ENCODE measurements at regions not wholly inside any gene's neighbourhood (a gene's known extent, or its start where the extent isn't known, plus 50 kb on each side); places are given as distances from the start of the nearest gene placed in this dataset.
A peak's percentile ranks its signal among the peaks of the same experiment; 100 is the strongest.

GRCh38 chr14:58947814-58948445 is 240.5 kb upstream of the DAAM1 start:
- DNase-seq (ENCODE audit: low read depth), result peak; percentile 46

- no peak for DNase-seq (ENCODE audit: low read depth)
Observed at GRCh38 chr14:58950555-58950954, 237.9 kb upstream of the DAAM1 start.

DNA sequence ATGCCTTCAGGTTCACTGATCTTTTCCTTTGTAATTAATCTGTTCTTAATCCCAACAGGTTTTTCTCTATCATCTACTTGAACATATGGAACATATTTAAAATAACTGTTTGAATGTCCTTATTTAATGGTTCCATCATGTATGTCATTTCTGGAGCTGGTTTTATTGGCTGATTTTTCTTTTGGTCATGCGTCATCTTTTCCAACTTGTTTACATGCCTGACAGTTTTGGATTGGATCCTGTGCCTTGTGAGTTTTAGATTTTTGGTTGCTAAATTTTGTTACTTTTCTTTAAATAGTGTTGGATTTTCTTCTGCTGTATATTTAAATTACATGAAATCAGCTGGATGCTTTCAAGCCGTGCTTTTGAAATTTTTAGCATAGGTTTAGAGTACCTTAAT is 237.3 kb upstream of the DAAM1 start:
- DNase-seq (ENCODE audit: low read depth), result no peak

DNA sequence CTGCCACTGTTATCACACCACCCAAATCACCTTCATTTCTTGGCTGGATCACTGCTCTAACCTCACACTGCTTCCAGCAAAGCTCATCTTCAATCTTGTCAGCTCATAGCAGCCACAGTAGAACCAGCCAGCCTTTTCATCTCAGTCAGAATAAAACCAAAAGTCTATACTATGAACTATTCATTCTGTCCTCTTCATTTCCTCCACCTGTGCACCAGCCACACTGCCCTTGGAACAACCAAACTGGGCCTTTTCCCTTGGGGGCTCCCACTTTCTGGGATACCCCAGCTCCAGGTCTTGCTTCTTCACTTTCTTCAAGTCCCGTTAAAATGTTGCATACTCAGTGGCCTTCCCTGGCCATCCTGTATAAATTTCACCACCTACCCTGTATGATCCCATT is 234.4 kb upstream of the DAAM1 start:
- no peak for DNase-seq (ENCODE audit: low read depth)

- peak; percentile 40 for DNase-seq (ENCODE audit: low read depth)
Observed at GRCh38 chr14:58954901-58955861, 233.3 kb upstream of the DAAM1 start.

- DNase-seq (ENCODE audit: low read depth), result no peak
Observed at GRCh38 chr14:58961045-58961731, 227.3 kb upstream of the DAAM1 start.

GRCh38 chr14:58963873-58964597 is 224.4 kb upstream of the DAAM1 start:
- no peak for DNase-seq (ENCODE audit: low read depth)

GRCh38 chr14:58964598-58964928 is 223.9 kb upstream of the DAAM1 start:
- no peak for DNase-seq (ENCODE audit: low read depth)

DNA sequence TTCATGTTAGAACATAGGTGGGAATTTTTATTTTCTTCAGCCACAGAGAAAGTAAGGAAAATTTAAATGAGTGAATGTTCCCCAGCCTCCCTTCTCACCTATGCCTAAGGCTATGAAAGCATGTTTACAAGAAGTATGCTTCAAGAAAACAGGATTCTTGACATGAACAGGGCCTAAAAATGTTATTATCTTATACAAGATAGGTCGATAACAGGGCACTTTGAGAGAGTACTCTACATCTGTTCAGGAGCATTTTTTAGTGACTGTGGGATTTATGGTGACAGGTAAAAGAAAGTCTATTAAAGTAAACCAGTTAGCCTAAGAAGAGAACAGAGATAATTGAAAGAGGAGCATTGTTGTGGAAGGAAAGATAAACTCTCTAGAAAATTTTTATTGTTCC is 222.9 kb upstream of the DAAM1 start:
- no peak for DNase-seq (ENCODE audit: low read depth)

DNA sequence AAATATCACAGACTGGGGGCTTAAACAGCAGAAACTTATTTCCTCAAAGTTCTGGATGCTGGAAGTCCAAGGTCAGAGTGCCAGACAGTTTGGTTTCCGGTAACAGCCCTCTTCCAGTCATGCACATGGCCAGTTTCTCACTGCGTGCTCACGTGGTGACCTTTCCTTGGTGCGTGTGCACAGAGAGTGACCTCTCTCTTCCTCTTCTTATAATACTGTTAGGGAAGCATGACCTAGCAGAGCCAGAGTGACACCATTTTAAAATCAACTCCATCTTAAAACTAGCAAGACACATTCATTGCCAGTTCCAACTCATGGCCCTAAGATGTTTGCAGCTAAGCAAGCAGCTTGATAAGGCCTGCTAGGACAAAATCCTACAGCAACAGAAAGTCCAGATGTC is 221.5 kb upstream of the DAAM1 start:
- no peak for DNase-seq (ENCODE audit: low read depth)

DNA sequence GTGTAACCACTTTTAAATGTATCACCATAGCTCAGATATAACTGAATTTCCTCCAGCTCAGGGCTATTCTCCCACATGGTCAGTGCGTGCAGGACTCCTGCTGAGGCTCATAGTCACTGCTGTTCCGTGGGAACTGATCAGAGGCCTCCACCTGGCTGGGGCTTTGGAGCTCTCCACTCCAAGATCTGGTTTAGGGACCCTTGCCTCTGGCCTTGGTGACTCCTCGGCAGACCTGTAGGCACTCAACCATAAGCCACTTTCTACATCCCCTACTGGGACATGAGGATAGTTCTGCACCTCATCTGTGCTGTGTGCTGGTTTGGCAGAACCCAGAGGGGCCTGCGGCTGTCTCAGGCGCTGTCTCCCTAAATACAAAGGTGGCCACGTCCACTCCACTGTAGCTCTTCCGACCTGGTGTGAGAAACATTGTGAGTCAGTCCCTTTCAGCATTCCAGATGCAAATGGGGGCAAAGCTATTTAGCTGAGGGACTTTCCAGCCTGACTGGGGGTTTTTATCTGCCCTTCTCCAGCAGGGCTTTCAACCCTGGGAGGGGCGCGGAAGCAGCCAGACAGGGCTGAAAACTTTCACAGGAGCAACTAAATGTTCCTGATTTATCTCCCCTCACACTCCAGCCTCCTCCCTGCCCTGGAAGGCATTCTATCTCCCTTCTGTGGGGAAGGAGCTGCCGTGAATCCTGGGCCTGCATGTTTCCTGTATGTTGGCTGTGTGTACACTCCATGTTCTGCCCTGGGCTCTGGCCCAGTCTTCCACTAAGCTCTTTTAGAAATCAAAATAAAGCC is 218.3 kb upstream of the DAAM1 start:
- DNase-seq (ENCODE audit: low read depth), result peak; percentile 57

- no peak for DNase-seq (ENCODE audit: low read depth)
Observed at GRCh38 chr14:58972233-58973017, 216.0 kb upstream of the DAAM1 start.

GRCh38 chr14:58977366-58977765 is 211.1 kb upstream of the DAAM1 start:
- DNase-seq (ENCODE audit: low read depth), result peak; percentile 38

DNA sequence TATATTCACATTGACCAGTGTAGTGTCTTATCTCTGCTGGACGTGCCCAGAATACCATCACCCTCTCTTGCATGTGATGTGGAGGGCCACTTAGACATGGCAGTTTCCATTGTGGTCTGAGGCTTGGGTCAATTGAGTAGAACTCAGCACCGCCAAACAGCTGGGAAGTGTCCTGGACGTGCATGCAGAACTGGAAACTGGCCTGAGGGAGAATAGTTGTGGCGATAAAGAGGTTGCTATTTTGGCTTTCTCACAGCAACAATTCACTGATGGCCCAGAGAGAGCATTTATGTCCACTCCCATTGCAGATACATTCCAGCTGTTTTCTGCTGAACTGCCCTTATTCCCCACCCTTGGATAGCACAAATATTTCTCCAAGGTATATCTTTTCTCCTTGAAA is 210.1 kb upstream of the DAAM1 start:
- peak; percentile 70 for DNase-seq (ENCODE audit: low read depth)

- no peak for DNase-seq (ENCODE audit: low read depth)
Observed at GRCh38 chr14:58979325-58979724, 209.1 kb upstream of the DAAM1 start.

DNA sequence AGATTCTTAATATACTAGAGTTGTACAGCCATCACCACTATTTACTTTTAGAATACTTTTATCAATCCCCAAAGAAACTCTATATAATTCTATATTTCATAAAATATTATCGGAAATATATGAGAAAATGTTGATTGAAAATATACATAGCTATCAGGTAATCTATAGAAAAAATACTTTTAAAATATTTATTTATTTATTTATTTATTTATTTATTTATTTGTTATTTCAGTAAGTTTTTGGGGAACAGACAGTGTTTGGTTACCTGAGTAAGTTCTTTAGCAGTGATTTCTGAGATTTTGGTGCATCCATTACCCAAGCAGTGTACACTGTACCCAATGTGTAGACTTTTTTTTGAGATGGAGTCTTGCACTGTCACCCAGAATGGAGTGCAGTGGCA is 206.6 kb upstream of the DAAM1 start:
- DNase-seq (ENCODE audit: low read depth), result no peak

DNA sequence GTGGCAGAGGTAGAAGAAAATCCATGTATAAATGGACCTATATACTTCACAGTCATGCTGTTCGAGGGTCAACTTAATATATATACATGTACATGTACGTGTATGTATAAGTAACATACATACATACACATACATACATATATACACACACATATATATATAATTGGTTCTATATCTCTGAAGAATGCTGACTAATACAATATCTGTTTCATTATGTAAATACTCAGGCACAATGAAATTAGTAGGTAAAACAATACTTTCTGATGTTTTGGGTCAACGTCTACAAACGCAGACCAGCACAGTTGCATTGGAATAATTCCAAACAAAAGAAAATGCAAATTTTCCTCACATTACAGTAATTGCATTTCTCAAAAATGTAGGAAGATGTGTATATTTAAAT is 202.7 kb upstream of the DAAM1 start:
- DNase-seq (ENCODE audit: low read depth), result no peak

DNA sequence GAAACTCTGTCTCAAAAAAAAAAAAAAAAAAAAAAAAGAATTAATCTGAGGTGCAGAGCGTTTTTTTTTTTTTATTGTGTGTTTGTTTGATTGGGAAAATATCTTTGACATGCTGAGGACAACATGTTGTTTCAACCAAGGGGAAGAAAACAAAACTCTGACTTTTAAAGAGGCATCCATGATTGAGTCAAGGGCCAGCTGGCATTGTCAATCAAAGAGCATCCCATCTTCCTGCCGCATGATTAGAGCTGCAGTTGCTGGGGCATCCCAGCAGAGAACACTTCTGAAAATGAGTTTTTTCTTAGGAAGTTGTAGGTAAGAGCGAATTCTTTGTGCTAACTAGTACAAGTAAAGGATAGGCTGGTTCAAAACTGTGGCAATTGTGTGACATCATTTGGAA is 200.9 kb upstream of the DAAM1 start:
- DNase-seq (ENCODE audit: low read depth), result no peak

DNA sequence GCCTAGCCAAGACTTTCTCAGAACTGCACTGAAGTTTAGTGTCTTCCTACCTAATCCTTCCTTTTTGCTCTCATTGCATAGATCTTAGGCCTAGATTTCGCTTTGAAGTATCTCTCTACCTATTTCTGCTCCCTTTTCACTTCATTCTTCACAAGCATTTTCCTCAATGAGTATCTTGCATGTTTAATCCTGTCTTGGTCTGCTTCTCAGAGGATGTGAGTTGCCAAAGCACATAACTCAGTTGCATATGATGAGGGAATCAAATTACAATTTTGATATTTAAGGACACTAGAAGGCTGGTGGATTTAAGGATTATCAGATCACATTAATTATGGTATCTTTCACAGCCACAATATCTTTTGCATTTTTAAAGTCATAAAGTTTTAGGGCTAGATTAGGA is 195.5 kb upstream of the DAAM1 start:
- DNase-seq (ENCODE audit: low read depth), result no peak

- peak; percentile 66 for DNase-seq (ENCODE audit: low read depth)
Observed at GRCh38 chr14:58994130-58994529, 194.3 kb upstream of the DAAM1 start.

Measured in M059J (cell line).